Sigmoid colon (tissue), 6 donors: ENCODE measurements at regions not wholly inside any gene's neighbourhood (a gene's known extent, or its start where the extent isn't known, plus 50 kb on each side); places are given as distances from the start of the nearest gene placed in this dataset.
A peak's percentile ranks its signal among the peaks of the same experiment; 100 is the strongest.
"Not testable (repeated sequence)": the region's sequence is repeated elsewhere in the genome, so short reads cannot be mapped to it uniquely, and the experiment has no call there.

ENCODE experiments used
- DNase-seq: peaks from one replicate; pipeline ENCODE4 v3.0.0-alpha.2; 2019
- H3K27ac ChIP-seq, 4 donors: fragments of 200-600 bp; sonication (generic); one replicate each; pipeline ENCODE4 v1.5.1; 2016 to 2019; ENCODE audit warnings: mild to moderate bottlenecking in 1 of 4
- H3K27me3 ChIP-seq, 3 donors: fragments of 200-600 bp; sonication (generic); one replicate each; pipeline ENCODE4 v1.5.1; 2019; ENCODE audit warnings: mild to moderate bottlenecking in 1 of 3
- H3K36me3 ChIP-seq, 4 donors: fragments of 200-600 bp; sonication (generic); one replicate each; pipeline ENCODE4 v1.5.1; 2016 to 2019
- H3K4me1 ChIP-seq, 4 donors: fragments of 200-600 bp; sonication (generic); one replicate each; pipeline ENCODE4 v1.5.1; 2017 to 2019
- H3K4me3 ChIP-seq, 4 donors: fragments of 200-600 bp; sonication (generic); one replicate each; pipeline ENCODE4 v1.5.1; 2017 to 2019; ENCODE audit warnings: mild to moderate bottlenecking in 2 of 4, moderate library complexity in 1 of 4
- H3K9me3 ChIP-seq, 4 donors: fragments of 200-600 bp in 3 of 4; sonication (generic) in 3 of 4; one replicate each; pipeline versions ENCODE4 v1.5.1 to v1.6.1; 2013 to 2019
- CTCF ChIP-seq, 4 experiments: fragments of 450-650 bp in 3 of 4; fragments of 200-600 bp in 1 of 4; IDR thresholded peaks; one replicate each; pipeline ENCODE4 v1.5.1; 2016 to 2019; ENCODE audit warnings: antibody characterized with exemption in 4 of 4, mild to moderate bottlenecking in 3 of 4, moderate library complexity in 2 of 4
- EP300 ChIP-seq, 4 donors: sonication (generic); formaldehyde crosslinking; IDR thresholded peaks; one replicate each; pipeline ENCODE4 v1.6.1; 2017; ENCODE audit warnings: antibody characterized with exemption in 4 of 4
- POLR2A ChIP-seq, 2 donors: fragments of 450-650 bp; IDR thresholded peaks; one replicate each; pipeline ENCODE4 v1.6.1; 2016; ENCODE audit warnings: antibody characterized with exemption in 2 of 2, mild to moderate bottlenecking in 2 of 2, moderate library complexity in 2 of 2
- POLR2AphosphoS5 ChIP-seq, 4 donors: sonication (generic); formaldehyde crosslinking; IDR thresholded peaks; one replicate each; pipeline ENCODE4 v1.6.1; 2017; ENCODE audit warnings: antibody characterized with exemption in 4 of 4
- WGBS, 2 donors: extraction: QIAGEN DNeasy Blood & Tissue Kit; methylation state at CpG; one replicate each; pipeline ENCODE4 v1.1.7; 2013; 5-methylcytosine and 5-hydroxymethylcytosine counted together
- intact Hi-C: fragments of 100-400 bp; cut with DNase I; formaldehyde crosslinking; loops from one replicate; pipeline ENCODE4 v1.15.1; 2023
- donor health status: healthy with polysubstance abuse.
- donor health status: healthy.

- no peak overlapping the region for H3K4me3 ChIP-seq
- 71 to 72% methylated on average over 1 of the region's 1 CpG for WGBS, 2 donors
- H3K27ac ChIP-seq = no peak overlapping the region
- H3K27me3 ChIP-seq = no peaks in the 10 kb centered on the region
- H3K36me3 ChIP-seq = no peaks in the 10 kb centered on the region
- DNase-seq = no peak
- TF ChIP-seq EP300 (IDR thresholded peaks at IDR 0.05) = no peak
- no peak for TF ChIP-seq POLR2A (IDR thresholded peaks at IDR 0.05)
- no peak for TF ChIP-seq CTCF (IDR thresholded peaks at IDR 0.05)
- TF ChIP-seq POLR2AphosphoS5 (IDR thresholded peaks at IDR 0.05) = no peak
- intact Hi-C loops = no loop called here
- no peaks in the 10 kb centered on the region for H3K4me1 ChIP-seq
- no peaks in the 10 kb centered on the region for H3K9me3 ChIP-seq
Measured at GRCh38 chr21:28690196-28690595, 302.5 kb downstream of the LTN1 start.

GRCh38 chr21:28688381-28688780 lies 304.3 kb downstream of the LTN1 start:
- Histone ChIP-seq H3K27ac (no peak overlapping the region), H3K27me3 (no peaks in the 10 kb centered on the region), H3K4me1 (no peaks in the 10 kb centered on the region), H3K36me3 (no peaks in the 10 kb centered on the region), H3K9me3 (no peaks in the 10 kb centered on the region), H3K4me3 (no peak overlapping the region)
- no peak for TF ChIP-seq POLR2A (IDR thresholded peaks at IDR 0.05)
- no peak for TF ChIP-seq POLR2AphosphoS5 (IDR thresholded peaks at IDR 0.05)
- no peak for TF ChIP-seq EP300 (IDR thresholded peaks at IDR 0.05)
- TF ChIP-seq CTCF (IDR thresholded peaks at IDR 0.05) = no peak
- WGBS, 2 donors = 93 to 96% methylated on average over 1 of the region's 1 CpG
- intact Hi-C loops = no loop called here
- no peak for DNase-seq

GRCh38 chr21:28687586-28687985 lies 305.1 kb downstream of the LTN1 start:
- Histone ChIP-seq H3K27ac (no peak overlapping the region), H3K36me3 (no peaks in the 10 kb centered on the region), H3K4me3 (no peak overlapping the region), H3K27me3 (no peaks in the 10 kb centered on the region), H3K9me3 (no peaks in the 10 kb centered on the region), H3K4me1 (no peaks in the 10 kb centered on the region)
- TF ChIP-seq CTCF (IDR thresholded peaks at IDR 0.05) = no peak
- TF ChIP-seq EP300 (IDR thresholded peaks at IDR 0.05) = no peak
- no peak for TF ChIP-seq POLR2A (IDR thresholded peaks at IDR 0.05)
- no peak for TF ChIP-seq POLR2AphosphoS5 (IDR thresholded peaks at IDR 0.05)
- DNase-seq = no peak
- WGBS, 2 donors = 82 to 90% methylated on average over 1 of the region's 1 CpG
- intact Hi-C loops = no loop called here

- Histone ChIP-seq H3K27me3 (no peaks in the 10 kb centered on the region), H3K27ac (no peak overlapping the region), H3K4me3 (no peak overlapping the region), H3K36me3 (no peaks in the 10 kb centered on the region), H3K4me1 (no peaks in the 10 kb centered on the region), H3K9me3 (no peaks in the 10 kb centered on the region)
- no peak for DNase-seq
- intact Hi-C loops = no loop called here
- no peak for TF ChIP-seq EP300 (IDR thresholded peaks at IDR 0.05)
- TF ChIP-seq CTCF (IDR thresholded peaks at IDR 0.05) = no peak
- TF ChIP-seq POLR2A (IDR thresholded peaks at IDR 0.05) = no peak
- no peak for TF ChIP-seq POLR2AphosphoS5 (IDR thresholded peaks at IDR 0.05)
- 72 to 82% methylated on average over 6 of the region's 6 CpGs for WGBS, 2 donors
Measured at GRCh38 chr21:28683982-28684752, 308.5 kb downstream of the LTN1 start.

- H3K4me1 ChIP-seq, intact Hi-C loops, H3K27me3 ChIP-seq, DNase-seq, H3K36me3 ChIP-seq, H3K4me3 ChIP-seq, H3K27ac ChIP-seq, H3K9me3 ChIP-seq: not testable (repeated sequence)
- WGBS, 2 donors = 96% methylated on average over 3 of the region's 3 CpGs
Measured at GRCh38 chr21:28682884-28683283, 309.8 kb downstream of the LTN1 start.

GRCh38 chr21:28677096-28677495 lies 315.6 kb downstream of the LTN1 start:
- H3K4me3 ChIP-seq, intact Hi-C loops, H3K27me3 ChIP-seq, DNase-seq, H3K36me3 ChIP-seq, H3K9me3 ChIP-seq: not testable (repeated sequence)
- peak overlapping the region in 1 of 4 donors; percentile 46 for H3K27ac ChIP-seq
- WGBS, 2 donors = 94 to 95% methylated on average over 13 of the region's 13 CpGs
- H3K4me1 ChIP-seq = peaks cover 0 to 22% (median 13%) of the 10 kb centered on the region in 4 donors
